Skeletal muscle cell (primary cell): ENCODE measurements at regions not wholly inside any gene's neighbourhood (a gene's known extent, or its start where the extent isn't known, plus 50 kb on each side); places are given as distances from the start of the nearest gene placed in this dataset.

Experiments
- DNase-seq: peaks from one replicate; pipeline ENCODE4 v3.0.0-alpha.2; 2010; ENCODE audit warnings: low read depth
- H3K4me3 ChIP-seq: 2 replicates; pipeline ENCODE4 v1.5.1; 2011; ENCODE audit warnings: low read depth, mild to moderate bottlenecking, control low read depth, low read length, moderate library complexity

GRCh38 chr13:78430166-78430791, 173.1 kb downstream of the POU4F1 start:
- no peak overlapping the region for H3K4me3 ChIP-seq
- DNase-seq = no peak

DNA sequence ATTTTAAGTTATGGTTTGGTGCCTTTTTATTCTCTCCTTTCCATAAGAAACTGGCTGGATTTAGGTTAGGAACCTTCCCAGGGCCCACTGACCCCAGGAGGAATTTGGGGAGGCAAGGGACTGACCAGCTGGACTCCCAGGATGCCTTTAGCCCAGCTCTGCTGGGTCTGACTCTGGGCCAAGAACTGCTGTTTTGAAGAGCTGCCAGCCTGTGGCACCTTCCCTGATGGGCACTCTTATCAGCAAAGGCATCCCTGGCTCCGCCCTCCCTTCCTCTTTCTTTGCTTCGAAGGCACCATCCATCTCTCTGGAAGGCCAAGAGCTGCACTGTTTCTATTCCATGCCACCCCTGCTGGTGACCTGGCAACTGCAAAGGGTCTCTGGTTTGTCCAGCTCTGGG, 174.7 kb downstream of the POU4F1 start:
- no peak overlapping the region for H3K4me3 ChIP-seq
- DNase-seq = no peak

DNA sequence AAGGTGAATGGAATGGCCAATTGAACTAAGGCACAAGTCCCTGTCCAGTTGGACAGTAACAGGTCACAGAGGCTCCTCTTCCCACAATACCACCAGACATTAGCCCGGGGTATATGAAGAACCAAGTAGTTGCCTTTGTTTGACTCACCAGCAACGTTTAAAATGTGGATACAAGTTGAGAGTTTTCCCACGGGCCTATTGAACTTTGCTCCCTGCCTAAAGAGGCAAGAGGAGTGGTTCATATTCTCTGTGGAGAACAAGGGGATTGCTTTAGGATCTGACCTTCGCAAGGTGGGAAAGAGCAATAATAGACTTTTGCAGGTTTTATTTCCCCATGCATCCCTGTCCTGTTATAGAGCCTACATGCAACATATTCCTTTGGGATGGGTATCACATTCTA, 177.2 kb downstream of the POU4F1 start:
- H3K4me3 ChIP-seq = no peak overlapping the region
- no peak for DNase-seq

GRCh38 chr13:78420814-78421213, 182.5 kb downstream of the POU4F1 start:
- no peak for DNase-seq

DNA sequence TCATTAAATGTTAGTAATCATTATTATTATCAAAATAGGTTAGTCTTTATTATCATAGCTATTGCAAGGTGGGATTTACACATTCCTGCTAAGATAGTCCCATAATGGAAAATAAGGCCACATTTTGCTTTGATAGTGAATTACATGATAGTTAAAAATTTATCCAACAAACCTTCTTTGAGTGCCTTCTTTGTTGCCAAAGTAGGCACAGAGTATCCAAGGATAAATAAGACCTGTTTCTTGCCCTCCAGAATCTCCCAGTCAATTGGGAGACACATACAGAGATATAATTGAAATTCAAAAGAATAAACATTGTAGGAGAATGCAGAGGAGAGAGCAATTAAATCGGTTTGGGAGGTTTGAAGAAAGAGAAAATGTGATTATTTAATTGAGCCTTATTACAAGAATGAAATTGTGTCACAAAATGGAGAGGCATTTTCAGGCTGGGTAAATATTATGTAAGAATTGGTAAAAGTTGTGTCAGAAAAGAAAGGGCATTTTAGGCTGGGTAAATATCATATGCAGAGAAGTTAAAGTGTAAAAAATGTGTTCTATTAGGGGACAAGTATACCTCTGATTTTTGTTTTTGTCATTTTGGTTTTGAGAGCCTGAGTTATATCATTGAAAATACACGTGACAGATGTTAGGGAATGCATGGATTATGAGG, 189.3 kb downstream of the POU4F1 start:
- DNase-seq = no peak
- no peak overlapping the region for H3K4me3 ChIP-seq

More at GRCh38 chr13:78420814-78421213, 182.5 kb downstream of the POU4F1 start:
- H3K4me3 ChIP-seq = no peak overlapping the region

DNA sequence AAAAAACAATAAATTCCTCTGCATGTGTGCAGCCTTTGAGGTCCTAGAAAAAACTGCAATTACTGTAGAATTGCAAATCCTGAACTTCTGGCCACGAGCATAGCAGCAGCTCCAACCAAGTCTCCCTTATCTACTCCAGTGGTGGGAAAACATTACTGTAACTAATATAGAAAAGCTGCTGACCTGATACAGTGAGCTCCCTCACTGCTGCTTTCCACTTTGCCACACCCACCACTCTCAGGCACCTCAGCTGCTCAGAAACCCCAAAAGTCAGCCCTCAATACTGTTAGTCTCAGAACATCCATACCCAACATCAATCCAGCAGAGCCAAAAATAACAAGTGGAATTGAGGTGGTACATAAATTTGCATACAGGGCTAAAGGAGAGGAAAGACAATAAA, 192.5 kb downstream of the POU4F1 start:
- no peak for DNase-seq
- H3K4me3 ChIP-seq = no peak overlapping the region

DNA sequence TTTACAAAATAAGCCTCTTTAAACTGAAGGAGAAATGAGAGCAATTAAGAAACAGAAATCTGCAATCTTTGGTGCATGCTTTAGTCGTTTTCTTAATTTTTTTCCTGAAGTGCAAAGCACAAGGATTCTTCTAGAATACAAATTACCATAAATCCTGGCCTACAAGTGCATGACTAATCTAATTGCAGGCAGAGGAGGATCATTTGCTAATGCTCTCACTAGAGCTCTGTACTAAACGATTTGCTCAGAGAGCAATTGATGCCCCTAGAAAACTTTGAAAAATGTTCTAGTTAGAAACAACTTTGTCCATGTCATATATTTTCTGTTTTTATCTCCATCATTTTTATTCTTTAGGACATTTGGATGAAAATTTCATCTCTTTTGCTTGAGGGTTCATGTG, 193.2 kb downstream of the POU4F1 start:
- H3K4me3 ChIP-seq = no peak overlapping the region
- DNase-seq = no peak

- no peak for DNase-seq
- no peak overlapping the region for H3K4me3 ChIP-seq
Measured at GRCh38 chr13:78409172-78409571, 194.2 kb downstream of the POU4F1 start.

DNA sequence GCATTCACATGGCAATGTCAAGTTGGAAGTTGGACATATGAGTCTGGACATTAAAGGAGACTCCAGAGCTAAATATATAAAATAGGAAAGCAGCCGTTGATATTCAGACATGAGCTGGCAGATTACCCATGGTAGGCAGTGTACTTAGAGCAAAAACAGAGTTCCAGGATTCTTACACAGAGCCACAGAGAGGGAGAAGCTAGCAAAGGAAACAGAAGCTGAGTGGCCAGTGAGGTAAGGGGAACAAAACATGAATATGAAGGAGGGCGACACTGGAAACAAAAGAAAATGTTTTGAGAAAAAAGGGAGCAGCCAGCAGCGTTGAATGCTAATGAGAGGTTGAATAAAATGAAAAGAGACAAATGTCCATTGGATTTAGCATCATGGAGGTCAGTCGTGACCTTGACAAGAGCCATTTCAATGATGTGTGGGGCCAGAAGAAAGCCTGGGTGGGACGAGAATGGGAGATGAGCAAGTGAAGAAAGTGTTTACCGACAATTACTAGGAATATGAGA, 198.4 kb downstream of the POU4F1 start:
- no peak for DNase-seq
- no peak overlapping the region for H3K4me3 ChIP-seq

GRCh38 chr13:78402708-78403400, 200.5 kb downstream of the POU4F1 start:
- no peak for DNase-seq
- no peak overlapping the region for H3K4me3 ChIP-seq

GRCh38 chr13:78401873-78402707, 201.3 kb downstream of the POU4F1 start:
- DNase-seq = no peak
- H3K4me3 ChIP-seq = no peak overlapping the region

- no peak overlapping the region for H3K4me3 ChIP-seq
- DNase-seq = no peak
Measured at GRCh38 chr13:78398743-78399410, 204.5 kb downstream of the POU4F1 start.

- DNase-seq = no peak
- H3K4me3 ChIP-seq = no peak overlapping the region
Measured at GRCh38 chr13:78393286-78394142, 209.8 kb downstream of the POU4F1 start.

- no peak overlapping the region for H3K4me3 ChIP-seq
- no peak for DNase-seq
Measured at GRCh38 chr13:78383899-78384298, 219.5 kb downstream of the POU4F1 start.

DNA sequence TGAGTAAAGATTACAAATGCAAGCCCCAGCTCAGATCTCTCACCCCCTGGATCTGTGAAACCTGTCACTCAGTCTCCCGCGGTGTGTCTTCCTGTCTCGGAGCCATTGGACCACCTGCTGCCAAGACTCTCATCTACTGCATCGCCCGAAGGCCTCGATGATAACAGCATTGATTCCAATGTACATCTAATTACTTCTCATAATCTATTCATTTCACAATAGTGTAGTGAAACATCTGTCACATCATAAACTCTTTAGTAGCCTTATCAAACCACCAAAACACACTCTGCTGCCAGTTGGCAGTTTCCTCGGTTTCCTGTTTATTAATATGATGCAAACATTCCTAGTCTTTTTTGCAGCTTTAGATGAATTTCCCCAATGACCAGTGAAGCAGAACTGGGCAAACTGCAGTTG, 220.3 kb downstream of the POU4F1 start:
- no peak for DNase-seq
- H3K4me3 ChIP-seq = no peak overlapping the region

DNA sequence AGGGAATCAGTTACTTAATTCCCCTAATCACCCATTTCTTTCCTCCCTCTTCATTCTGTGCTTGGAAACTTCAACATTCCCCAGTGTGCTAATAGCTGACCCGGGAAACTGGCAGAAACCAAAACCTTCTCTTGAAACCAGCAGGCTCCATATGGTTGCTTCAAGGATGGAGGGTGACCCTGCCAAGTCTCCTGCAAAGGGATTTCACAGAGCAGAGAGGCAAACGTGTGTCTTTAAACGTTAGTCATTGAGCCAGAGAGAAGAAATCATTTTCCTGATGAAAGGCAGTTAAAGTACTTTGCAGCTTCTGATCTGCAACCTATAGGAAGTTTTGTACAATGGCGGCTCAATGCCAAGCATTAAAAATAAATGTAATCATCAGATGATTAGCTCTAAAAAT, 220.9 kb downstream of the POU4F1 start:
- H3K4me3 ChIP-seq = no peak overlapping the region

GRCh38 chr13:78376822-78377221, 226.5 kb downstream of the POU4F1 start:
- DNase-seq = no peak
- no peak overlapping the region for H3K4me3 ChIP-seq

More for the DNA sequence above, 220.9 kb downstream of the POU4F1 start:
- DNase-seq = no peak

- DNase-seq = no peak
Measured at GRCh38 chr13:78376033-78376432, 227.3 kb downstream of the POU4F1 start.

More at GRCh38 chr13:78376033-78376432, 227.3 kb downstream of the POU4F1 start:
- H3K4me3 ChIP-seq = no peak overlapping the region
